Astrocyte (in vitro differentiated cells and primary cell): ENCODE measurements at regions not wholly inside any gene's neighbourhood (a gene's known extent, or its start where the extent isn't known, plus 50 kb on each side); places are given as distances from the start of the nearest gene placed in this dataset.

Source experiments
- EZH2 ChIP-seq: IDR thresholded peaks from 2 replicates; pipeline ENCODE4 v1.6.1; 2012; ENCODE audit warnings: mild to moderate bottlenecking, low read length, inconsistent platforms; ENCODE audit not compliant: insufficient read depth
- TF ChIP-seq, protein P1 (sequence below): IDR thresholded peaks from 2 replicates; pipeline ENCODE4 v1.5.1; 2011; ENCODE audit warnings: low read depth, mild to moderate bottlenecking, inconsistent platforms, low read length, moderate library complexity; ENCODE audit not compliant: insufficient read depth

DNA sequence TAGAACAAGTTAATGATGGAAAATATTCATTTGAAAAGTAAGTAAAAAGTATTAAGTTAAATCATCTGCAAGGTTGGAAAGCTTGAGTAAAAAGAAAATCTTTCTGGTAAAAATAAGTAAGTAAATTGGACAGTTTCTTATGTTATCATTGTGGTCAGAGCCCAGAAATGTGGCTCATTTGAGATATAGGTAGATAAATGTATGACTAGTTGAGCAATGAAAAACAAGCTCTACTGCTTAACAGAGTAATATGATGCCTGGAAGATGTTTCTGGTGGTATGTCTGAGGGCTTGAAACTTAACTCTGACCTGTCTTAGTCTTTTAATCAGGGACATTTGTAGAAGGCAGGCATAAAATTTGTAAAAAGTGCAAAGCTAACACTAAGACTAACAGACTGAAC, 444.0 kb downstream of the MFSD1 start:
- TF ChIP-seq, protein P1, sequence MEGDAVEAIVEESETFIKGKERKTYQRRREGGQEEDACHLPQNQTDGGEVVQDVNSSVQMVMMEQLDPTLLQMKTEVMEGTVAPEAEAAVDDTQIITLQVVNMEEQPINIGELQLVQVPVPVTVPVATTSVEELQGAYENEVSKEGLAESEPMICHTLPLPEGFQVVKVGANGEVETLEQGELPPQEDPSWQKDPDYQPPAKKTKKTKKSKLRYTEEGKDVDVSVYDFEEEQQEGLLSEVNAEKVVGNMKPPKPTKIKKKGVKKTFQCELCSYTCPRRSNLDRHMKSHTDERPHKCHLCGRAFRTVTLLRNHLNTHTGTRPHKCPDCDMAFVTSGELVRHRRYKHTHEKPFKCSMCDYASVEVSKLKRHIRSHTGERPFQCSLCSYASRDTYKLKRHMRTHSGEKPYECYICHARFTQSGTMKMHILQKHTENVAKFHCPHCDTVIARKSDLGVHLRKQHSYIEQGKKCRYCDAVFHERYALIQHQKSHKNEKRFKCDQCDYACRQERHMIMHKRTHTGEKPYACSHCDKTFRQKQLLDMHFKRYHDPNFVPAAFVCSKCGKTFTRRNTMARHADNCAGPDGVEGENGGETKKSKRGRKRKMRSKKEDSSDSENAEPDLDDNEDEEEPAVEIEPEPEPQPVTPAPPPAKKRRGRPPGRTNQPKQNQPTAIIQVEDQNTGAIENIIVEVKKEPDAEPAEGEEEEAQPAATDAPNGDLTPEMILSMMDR: no peak
- no peak for TF ChIP-seq EZH2
